ENCODE measurements at regions not wholly inside any gene's neighbourhood (a gene's known extent, or its start where the extent isn't known, plus 50 kb on each side); places are given as distances from the start of the nearest gene placed in this dataset.

DNA sequence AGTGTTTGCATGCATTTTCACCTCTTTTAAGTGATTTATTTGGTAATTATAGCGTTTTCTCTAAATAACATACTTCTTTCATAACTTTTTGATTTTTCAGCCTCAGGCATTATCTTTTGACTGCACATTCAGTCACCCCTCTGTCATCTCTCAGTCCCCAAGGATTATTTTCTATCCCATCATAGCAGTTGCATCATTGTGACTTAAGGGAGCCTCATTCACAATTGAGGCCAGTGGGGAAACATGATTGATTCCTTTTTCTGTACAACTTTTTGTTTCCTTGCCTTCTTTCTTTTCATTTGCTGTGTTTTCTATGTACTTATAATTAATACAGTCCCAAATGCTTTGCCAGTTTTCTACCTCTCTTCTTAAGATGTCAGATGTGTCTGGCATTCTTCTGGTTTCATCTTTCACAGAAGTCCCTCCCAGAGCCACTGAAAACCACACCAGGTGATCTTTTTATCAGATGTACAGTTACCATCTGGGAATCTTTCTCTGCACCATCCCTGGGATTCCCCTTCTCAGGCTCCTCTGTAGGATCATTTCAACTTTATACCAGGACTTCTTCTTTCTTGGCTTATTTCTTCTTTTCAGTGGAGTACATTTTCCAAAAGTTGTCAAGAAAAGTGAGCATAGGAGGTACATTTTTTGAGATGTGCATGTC is 151.4 kb downstream of the RAP2B start:
- DNase-seq (ENCODE audit: low read depth in 2 of 2) = no peak

DNA sequence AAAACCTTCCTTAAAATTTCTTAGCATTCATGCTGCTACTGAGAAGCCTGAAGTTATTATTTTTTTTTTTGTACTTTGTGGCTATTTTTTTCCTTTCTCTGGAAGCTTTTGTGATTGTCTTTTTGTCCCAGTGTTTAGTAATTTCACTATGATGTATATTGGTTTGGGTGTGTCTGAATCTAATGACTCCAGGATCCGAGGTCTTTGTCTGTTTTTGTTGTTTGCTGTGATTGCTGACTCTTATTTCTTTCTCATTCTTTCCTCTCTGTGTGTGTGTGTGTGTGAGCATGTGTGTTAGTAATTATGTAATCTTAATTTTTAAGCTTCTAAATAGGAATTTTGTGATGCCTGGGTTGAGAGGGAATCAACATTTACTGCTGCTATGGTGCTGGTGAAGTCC is 152.0 kb downstream of the RAP2B start:
- DNase-seq (ENCODE audit: low read depth in 2 of 2) = no peak

DNA sequence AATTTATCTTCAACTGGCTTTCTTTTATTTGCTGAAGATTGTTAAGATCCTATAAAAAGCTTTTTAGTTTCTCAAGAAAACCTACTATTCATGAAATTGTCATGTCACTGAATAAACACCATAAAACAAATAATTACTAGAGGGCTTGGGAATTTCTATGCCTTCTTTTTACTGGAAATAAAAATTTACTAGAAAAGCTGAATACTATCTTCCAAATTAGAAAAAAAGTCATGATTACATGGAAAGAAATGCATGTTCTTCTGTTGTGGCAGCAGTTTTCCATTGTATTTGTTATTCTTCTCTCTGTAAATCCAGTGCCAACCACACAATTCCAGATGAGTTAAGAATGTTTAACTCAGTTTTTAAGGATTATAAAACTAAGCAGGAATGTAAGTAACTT is 153.8 kb downstream of the RAP2B start:
- DNase-seq (ENCODE audit: low read depth in 2 of 2) = no peak

DNA sequence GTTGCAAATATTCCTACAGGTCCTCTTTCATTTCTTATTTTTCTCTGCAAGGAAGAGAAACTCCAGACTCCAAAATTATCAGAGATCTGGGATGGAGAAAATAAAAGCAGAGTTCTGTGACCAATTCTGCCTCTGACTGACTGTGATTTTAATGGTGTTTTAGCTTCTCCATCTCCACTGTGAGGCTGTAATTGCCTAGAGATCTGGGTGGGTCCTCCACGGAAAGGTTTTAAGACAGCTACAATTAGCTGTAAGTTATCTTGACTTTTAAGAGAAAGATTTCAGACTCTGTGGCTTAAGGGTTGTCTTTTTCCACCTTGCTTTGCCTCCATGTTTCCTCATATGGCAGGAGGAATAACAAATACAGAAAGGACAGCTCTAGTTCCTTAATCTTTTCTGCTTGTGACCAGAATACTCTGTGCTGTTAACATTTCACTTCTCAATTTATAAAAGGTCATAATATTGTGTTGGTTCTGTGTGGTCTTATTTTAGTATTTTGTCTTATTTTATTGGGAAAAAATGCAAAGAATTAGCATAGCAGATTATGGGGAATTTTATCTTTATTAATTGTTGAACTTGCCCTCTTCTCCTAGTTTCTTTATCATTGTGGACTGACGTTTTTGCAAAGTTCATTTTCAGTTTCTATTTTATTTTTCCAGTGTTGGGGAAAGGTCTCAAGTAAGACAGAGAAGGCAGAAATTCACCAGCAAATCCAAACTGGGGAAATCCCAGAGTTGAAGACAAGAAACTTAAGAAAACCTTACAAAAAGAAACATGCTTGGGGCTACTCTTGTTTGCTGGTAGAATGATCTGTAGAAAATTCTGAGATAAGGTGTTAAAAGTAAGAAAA is 157.9 kb downstream of the RAP2B start:
- no peak for DNase-seq (ENCODE audit: low read depth in 2 of 2)

DNA sequence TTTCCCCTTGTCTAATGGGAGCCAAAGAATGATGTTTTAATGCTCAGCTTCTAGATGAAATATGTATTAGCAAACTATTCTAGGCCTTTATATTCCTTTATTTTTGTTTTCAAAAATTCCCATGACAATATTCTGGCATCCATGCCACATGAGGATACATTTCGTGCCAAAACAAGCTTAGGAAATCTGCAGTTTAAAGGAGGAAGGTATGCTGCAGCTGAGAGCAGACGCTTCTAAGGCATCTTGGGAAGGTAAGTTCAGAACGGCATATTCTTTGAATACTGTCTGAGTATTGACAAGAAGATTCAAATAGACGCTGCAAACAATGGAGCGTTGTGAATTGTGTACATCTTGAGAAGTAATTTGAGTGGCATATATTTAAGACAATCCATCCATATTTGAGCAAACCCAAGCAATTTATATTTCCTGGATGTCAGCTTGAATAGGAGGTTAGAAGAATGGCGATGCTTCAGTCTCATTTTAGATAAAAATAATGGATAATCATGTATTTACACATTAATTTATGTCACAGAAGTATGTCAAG is 158.6 kb downstream of the RAP2B start:
- no peak for DNase-seq (ENCODE audit: low read depth in 2 of 2)

DNA sequence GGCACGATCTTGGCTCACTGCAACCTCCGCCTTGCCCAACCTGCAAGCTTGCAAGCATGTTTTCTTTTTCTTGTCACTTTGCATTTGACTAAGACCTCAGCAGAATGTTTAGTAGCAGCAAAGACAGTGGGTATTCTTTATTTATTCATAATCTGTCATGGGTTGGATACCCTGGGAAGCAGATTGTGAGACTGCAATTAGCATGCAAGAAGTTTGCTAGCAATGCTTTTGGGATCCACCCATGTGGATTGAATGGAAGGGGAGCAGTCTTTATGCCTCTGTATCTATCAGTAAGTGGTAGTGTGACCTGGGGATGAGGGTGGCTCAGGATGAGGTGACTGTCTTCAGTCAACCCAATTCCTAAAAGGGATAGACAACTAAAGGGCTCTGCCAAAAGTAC is 166.7 kb downstream of the RAP2B start:
- no peak for DNase-seq (ENCODE audit: low read depth in 2 of 2)

DNA sequence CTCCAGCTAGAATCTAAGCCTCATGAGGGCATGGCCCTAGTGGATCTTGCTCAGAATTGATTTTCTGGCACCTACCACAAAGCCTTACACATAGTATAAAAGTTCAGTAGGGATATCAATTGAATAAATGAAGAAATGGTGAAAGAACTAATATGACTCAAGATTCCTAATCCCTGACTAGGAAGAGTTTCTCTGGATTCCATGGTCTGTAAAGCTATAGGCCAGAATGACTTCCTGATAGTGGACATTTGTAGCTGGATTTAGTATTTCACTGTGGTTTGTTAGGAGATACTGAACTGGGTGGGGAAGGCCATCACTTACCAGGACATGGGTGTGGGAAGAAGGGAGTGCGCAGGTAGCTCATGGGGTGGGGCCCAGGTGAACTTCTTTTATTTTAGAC is 168.9 kb downstream of the RAP2B start:
- no peak for DNase-seq (ENCODE audit: low read depth in 2 of 2)

DNA sequence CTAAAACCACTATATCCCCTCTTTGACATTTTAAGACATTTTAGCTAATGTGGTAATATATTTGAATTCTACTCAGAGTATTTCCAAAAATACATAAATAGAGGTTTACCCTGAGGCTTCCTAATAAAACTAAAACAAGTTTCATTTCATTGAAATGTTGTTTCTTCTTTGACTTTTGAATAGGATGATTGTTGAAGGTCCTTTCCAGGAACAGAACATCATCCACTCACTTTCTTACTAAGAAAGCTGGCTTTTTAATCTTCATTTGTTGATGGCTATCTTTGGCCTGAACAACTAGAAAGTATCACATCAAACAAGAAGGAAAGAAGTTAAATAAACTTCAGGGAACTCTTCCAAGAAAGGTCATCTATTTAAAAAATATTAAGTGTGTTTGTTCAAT is 169.7 kb downstream of the RAP2B start:
- no peak for DNase-seq (ENCODE audit: low read depth in 2 of 2)

DNA sequence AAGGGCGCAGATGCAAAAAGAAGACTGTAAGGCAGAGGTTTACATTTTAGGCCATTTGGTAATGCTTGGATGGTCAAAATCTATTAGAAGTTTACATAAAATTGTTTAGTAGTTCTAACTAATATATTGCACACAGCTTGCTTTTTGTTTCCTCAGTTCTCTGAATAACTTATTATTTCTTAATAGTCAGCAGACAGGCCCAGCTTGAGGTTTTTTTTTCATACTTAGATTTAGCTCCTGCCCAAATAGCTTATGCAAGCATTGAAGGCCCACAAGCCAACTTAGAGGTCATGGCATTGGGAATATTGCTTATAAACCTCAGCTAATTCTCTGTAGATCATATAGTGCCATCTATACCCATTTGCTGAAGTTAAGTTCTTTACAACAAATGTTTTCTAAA is 172.5 kb downstream of the RAP2B start:
- DNase-seq (ENCODE audit: low read depth in 2 of 2) = no peak

DNA sequence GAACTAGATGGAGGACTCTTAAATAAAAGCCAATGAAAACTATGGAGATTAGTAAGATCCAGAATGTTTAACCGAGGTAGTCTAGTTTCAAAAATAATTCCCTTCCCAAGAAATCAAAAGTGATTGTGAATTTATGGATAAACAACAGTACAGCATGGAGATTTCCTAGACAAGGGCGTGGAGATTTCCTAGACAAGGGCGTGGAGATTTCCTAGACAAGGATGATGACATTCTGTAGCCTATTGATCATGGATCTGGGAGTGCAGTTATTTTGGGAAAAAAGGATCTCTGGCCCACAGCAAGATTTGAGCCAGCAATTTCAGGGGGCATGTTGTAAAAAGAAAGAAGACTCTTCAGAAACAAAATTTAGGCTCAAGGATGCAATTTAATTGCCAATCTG is 175.3 kb downstream of the RAP2B start:
- no peak for DNase-seq (ENCODE audit: low read depth in 2 of 2)

DNA sequence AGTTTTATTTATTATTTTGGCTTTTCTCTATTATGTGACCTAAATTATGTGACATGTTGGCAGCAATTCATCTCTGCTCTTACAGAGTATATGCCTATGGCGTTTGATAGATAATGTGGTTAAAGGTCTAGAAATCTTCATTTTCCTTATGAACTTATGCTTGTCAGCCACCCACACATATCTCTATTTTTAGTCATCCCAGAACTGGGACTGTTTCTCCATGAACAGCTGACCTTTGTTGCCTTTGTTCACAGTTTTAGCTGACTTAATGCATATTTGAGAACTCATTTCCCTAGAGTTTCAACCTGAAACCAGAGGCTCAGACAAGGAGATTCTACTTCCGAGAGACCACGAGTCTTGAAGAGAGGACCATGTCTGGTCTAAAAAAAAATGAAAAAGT is 176.5 kb downstream of the RAP2B start:
- no peak for DNase-seq (ENCODE audit: low read depth in 2 of 2)

DNA sequence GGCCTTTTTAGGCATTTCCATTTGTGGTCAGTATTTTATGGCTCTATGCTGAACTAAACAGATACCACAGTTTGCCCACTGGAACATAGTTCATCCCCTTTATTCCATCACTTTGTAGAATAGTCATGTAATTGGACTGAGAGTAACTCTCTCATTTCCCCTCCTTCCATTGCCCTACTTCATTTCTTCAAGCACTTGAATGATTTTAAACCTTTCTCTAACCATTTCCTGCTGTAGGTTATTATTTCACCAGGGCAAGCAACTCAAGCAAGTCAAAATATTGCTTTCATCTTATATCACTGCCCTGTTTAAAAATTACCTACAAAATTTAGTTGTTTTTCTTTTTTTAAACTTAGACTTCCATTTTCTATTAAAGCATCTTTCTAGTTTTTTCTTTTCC is 177.0 kb downstream of the RAP2B start:
- no peak for DNase-seq (ENCODE audit: low read depth in 2 of 2)

DNA sequence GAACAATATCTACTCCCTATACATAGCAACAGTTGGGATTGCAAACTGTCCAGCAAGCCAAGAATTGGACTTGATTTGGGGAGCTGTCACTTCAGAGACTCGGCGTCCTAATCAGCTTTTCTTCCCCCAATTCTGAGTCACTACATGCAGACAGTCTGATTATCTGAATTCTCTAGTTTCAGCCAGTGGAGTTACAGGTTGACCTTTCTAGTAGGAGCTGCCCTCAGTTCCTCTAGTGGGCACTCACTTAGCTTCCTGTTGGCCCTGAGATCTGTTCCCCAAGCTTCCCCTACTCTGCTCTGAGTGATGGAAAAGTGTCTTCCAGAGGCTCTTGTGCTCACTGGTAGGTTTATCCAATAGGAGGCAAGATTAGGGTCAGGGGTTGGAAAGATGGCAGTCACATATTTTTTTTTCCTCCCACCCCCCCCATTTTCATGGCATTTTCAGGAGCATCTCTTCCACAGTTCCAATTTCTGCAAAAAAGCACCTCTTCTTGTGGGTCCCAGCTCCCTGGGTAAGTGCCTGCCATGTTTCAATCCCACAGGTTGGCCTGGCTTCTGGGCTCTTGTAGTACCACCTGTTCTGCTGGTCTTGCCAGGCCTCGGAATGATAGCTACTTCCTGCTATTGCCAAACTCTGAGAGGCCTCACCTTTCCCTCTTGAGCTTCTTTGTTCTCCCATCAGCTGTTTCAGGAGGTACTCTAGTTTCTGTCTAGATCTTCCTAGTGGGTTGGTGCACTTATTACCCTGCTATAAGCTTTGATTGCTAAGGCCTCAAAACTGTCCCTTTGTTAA is 182.2 kb downstream of the RAP2B start:
- no peak for DNase-seq (ENCODE audit: low read depth in 2 of 2)

DNA sequence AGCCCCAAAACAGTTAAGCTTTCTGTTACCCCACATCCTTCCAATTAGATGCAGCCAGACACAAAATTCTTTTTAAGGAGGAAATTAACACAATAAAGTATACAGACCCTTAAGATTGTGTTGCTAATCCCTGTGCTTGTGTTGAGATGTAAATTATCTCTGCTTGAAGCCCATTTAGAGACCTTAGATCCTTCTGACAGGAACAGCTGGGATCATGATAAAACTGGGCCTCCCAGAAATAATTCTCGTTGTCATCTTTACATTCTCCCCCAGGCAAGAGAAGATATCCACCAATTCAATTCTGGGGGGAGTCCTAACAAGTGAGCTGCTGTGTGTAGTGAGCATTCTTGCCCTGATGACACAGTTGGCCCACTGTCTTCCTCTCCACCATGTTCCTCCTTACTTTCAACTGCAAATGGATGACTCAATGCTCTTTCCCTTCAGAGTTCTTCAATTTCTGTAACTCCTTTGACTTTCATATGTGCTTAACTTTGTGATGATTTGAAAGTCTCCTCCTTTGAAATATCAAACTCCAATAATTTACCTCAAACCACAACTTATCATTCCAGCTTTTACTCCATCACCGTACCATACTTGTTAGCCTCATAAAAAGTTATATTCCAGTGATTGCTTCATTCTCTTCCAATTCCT is 186.6 kb downstream of the RAP2B start:
- no peak for DNase-seq (ENCODE audit: low read depth in 2 of 2)

DNA sequence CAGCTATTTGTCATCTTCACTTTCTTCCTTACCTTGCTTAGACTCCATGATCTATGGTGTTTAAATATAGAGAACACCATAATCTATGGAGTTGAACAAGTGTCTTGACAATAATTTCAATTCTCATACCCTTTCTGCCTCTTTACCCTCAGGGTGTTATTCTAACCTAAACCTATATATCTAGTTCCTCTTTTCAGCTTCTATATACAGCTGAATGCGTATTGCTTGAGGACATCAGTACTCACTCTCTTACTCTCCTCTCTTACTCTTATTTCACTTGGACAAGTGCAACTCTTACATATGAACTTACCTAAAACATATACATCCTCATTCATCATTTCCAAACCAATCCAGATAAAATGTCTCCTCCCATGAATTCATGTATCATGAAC is 187.1 kb downstream of the RAP2B start:
- no peak for DNase-seq (ENCODE audit: low read depth in 2 of 2)

DNA sequence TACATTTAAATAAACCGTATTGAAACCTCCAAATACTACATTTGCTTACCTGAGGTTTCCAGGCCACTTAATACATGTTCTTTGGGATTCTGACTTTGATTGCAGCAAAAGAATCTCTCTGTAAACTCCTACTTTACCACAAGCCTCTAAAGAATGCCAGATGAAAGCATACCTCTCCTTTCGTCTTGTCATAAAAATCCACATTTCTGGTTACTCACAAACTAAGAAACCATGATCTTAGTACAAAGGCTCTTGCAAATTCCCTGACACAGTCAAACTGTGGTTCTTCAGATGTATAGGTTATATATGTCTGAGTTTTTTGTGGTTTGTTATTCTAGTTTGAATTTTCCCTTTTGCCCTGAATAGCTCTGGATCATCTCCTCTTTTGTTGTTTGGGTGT is 188.4 kb downstream of the RAP2B start:
- no peak for DNase-seq (ENCODE audit: low read depth in 2 of 2)

DNA sequence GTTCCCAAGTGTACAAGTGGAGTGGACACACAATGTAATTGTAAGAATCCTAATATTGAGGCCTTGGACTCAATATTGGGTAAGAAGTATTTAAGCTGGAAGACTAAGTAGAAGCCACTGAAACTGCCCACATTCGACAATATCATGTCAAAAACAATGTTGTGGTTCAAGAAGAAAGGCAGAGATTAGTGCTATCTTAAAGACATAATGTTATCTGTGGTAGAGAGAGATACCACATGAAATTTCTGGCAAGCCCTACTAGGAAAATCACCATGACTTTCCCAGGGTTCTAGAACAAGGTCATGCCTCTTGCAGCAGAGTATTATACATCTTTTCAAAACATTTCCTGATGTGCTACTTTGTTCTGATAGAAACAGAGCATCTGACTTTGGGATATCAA is 192.6 kb downstream of the RAP2B start:
- no peak for DNase-seq (ENCODE audit: low read depth in 2 of 2)

DNA sequence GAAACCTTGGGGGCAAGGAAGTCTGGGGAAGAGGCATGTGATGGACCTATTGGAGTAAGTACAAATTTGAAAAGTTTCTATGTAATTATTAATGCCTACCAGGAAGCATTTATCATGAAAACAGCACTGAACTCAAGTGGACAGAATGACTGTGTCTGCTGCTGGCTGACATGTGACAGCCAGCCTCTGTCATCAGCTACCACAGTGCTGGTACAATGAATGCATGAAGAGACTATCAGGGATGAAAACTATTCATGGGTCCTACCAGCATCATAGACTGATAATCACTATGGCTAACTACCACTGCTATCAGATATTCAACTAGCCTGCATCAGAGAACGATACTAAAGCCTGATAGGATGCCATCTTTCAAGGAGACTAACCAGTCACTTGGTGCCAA is 193.5 kb downstream of the RAP2B start:
- DNase-seq (ENCODE audit: low read depth in 2 of 2) = no peak

DNA sequence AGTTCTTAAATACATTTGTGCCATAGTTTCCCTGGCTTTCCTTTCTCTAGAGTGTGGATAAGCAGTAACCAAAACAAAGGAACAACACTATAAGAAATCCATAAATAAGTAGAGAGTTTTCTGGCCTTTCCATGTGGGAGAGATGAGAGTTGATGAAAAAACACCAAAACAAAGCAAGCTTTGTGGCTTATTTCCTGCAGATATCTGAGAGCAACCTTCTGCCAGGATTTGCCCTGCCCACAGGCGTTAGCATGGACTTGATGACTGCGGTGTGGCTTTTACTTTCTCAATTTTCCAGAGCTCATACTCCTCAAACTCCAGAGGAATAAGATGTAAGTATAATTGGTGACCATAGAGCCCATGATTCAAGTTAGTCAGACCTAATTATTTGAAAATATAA is 194.9 kb downstream of the RAP2B start:
- DNase-seq (ENCODE audit: low read depth in 2 of 2) = no peak

DNA sequence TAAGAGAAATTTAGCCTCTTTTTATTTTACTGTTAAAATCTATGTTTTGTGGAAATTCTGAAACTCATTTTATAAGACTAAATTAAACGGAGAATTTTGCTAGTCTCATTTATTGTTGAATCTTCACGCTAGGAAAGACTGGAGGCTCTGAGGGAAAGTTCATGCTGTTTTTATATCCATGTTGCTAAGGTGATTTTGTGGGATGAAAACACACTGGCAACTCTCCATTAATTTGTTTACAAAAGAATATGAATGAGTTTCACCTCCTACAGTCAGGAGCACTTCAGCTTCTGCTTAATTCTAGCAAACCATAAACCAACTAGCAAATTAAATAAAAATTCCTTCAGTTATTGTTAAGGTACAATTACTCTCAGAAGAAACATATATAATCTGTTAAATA is 195.4 kb downstream of the RAP2B start:
- no peak for DNase-seq (ENCODE audit: low read depth in 2 of 2)

DNA sequence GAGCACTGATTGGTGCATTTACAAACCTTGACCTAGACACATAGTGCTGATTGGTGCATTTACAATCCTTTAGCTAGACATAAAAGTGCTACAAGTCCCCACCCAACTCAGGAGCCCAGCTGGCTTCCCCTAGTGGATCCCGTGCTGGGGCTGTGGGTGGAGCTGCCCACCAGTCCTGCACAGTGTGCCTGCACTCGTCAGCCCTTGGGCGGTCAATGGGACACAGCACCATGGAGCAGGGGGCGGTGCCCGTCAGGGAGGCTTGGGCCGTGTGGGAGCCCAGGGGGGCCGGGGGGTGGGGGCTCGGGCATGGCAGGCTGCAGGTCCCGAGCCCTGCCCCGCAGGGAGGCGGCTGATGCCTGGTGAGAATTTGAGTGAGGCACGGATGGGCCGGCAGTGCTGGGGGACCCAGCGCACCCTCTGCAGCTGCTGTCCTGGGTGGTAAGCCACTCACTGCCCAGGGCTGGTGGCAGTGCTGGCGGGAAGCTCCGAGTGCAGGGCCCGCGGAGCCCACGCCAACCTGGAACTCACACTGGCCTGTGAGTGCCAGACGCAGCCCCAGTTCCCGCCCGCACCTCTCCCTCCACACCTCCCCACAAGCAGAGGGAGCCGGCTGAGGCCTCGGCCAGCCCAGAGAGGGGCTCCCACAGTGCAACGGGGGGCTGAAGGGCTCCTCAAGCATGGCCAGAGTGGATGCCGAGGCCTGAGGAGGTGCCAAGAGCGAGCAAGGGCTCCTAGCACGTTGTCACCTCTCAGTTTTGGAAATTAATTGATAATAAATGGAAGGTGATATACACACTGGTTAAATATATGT is 207.7 kb downstream of the RAP2B start:
- DNase-seq (ENCODE audit: low read depth in 2 of 2) = no peak

Data from stimulated activated CD8-positive, alpha-beta memory T cell treated with anti-CD3 and anti-CD28 coated beads, Interleukin-7, amount 100 ng/mL, for 1 hour (primary cell).